AG09319 (cell line): ENCODE measurements at regions not wholly inside any gene's neighbourhood (a gene's known extent, or its start where the extent isn't known, plus 50 kb on each side); places are given as distances from the start of the nearest gene placed in this dataset.

Source experiments
- DNase-seq: peaks from one replicate; pipeline ENCODE4 v3.0.0-alpha.2; 2010; ENCODE audit warnings: low read depth; ENCODE audit errors: extremely low read depth
- CTCF ChIP-seq: IDR thresholded peaks from 2 replicates; pipeline ENCODE4 v1.5.1; 2011; ENCODE audit warnings: low read depth, mild to moderate bottlenecking, inconsistent platforms, low read length, moderate library complexity

GRCh38 chr1:208603721-208604120, 359.5 kb upstream of the PLXNA2 start:
- TF ChIP-seq CTCF, result no peak
- DNase-seq, result no peak

- no peak for TF ChIP-seq CTCF
- no peak for DNase-seq
Observed at GRCh38 chr1:208604295-208604694, 360.1 kb upstream of the PLXNA2 start.

- no peak for TF ChIP-seq CTCF
Observed at GRCh38 chr1:208606959-208607358, 362.8 kb upstream of the PLXNA2 start.

GRCh38 chr1:208607616-208608015, 363.4 kb upstream of the PLXNA2 start:
- TF ChIP-seq CTCF, result no peak
- DNase-seq, result no peak

More at GRCh38 chr1:208606959-208607358, 362.8 kb upstream of the PLXNA2 start:
- DNase-seq, result no peak

- no peak for TF ChIP-seq CTCF
- DNase-seq, result no peak
Observed at GRCh38 chr1:208614610-208615009, 370.4 kb upstream of the PLXNA2 start.

GRCh38 chr1:208615371-208615770, 371.2 kb upstream of the PLXNA2 start:
- no peak for TF ChIP-seq CTCF
- no peak for DNase-seq

GRCh38 chr1:208616776-208617175, 372.6 kb upstream of the PLXNA2 start:
- TF ChIP-seq CTCF, result no peak
- DNase-seq, result no peak
